ENCODE measurements at regions not wholly inside any gene's neighbourhood (a gene's known extent, or its start where the extent isn't known, plus 50 kb on each side); places are given as distances from the start of the nearest gene placed in this dataset.

DNA sequence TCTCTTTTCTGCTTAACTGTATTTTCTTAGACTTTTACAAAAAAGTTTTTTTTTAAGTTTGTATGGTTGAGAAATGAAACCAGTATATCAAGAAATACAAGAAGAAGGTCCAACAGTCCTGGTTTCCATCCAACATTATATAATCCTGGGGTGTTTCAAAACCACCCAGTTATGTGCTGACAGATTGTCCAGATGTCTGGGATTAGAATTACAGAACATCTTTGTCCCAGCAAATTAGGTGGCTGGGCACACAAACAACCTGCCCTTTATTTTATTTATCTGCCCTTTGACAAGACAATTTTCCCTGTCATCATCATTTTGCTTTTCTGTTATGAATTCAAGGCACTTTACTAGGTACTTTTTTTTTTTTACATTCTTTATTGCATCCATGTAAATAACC, 622.1 kb downstream of the PLPP3 start:
- FAIRE-seq (no peak), DNase-seq (ENCODE audit: insufficient read length) (no peak)
- TF ChIP-seq TAF1 (IDR thresholded peaks at IDR 0.05; ENCODE audit: borderline replicate concordance, low read depth, low read length) (no peak), POLR2A (IDR thresholded peaks at IDR 0.05; ENCODE audit: low read depth, low read length) (no peak), POLR2AphosphoS5 (IDR thresholded peaks at IDR 0.05; ENCODE audit: low read depth, low read length) (no peak)

DNA sequence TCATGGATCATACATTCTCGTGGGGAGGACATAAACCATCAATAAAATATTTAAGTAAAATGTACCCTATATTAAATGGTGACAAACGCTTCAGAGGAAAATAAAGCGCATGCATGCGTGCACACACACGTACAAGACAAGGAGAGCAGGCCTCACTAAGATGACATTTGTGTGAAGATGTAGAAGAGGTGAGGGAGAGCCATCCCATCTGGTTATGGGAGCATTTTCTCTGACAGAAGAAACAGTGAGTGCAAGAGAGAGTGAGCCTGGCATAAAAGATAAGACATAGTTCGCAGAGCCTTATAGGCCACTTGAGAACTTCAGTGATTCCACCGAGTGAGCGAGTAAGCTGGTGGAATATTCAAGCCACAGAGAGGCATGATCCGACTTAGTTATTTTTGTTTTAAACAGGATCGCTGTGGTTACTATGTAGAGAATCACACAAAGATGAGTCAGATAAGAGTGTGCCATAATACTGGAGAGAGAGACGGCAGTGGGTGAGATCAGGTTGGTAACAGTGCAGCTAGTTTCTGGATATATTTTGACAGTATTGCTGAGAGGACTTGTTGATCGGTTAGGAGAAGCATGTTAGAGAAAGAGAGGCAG, 624.2 kb downstream of the PLPP3 start:
- FAIRE-seq: no peak

DNA sequence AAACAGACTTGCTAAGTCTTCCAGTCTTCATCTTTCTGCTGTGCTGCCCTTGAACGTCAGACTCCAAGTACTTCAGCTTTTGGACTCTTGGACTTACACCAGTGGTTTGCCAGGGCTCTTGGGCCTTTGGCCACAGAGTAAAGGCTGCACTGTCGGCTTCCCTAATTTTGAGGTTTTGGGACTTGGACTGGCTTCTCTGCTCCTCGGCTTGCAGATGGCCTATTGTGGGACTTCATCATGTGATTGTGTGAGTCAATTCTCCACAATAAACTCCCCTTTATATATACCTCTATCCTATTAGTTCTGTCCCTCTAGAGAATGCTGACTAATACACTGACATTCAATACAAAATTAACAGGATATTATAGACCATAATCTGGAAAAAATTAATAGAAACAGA, 628.1 kb downstream of the PLPP3 start:
- FAIRE-seq: no peak
- TF ChIP-seq TAF1 (IDR thresholded peaks at IDR 0.05; ENCODE audit: borderline replicate concordance, low read depth, low read length) (no peak), POLR2A (IDR thresholded peaks at IDR 0.05; ENCODE audit: low read depth, low read length) (no peak), POLR2AphosphoS5 (IDR thresholded peaks at IDR 0.05; ENCODE audit: low read depth, low read length) (no peak)

More for the DNA sequence above, 624.2 kb downstream of the PLPP3 start:
- DNase-seq (ENCODE audit: insufficient read length): no peak
- TF ChIP-seq TAF1 (IDR thresholded peaks at IDR 0.05; ENCODE audit: borderline replicate concordance, low read depth, low read length) (no peak), POLR2A (IDR thresholded peaks at IDR 0.05; ENCODE audit: low read depth, low read length) (no peak), POLR2AphosphoS5 (IDR thresholded peaks at IDR 0.05; ENCODE audit: low read depth, low read length) (no peak)

DNA sequence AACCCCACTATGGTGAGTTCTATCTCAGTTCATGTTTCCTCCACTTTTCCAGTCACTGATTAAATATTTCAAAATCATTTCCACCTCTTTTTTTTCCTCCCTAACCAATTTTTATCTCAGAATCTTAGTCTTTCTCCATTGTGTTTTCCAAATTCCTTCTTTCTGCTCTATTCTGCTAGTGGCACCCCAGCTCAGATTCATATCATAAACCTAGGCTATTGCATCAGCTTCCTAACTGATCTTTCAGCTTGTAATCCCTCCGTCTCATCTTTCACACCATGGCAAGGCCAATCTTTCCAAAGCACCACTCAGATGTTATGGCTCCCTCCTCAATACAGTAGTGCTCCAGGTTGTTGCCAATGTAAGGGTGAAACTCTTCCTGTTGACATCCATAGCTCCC, 631.9 kb downstream of the PLPP3 start:
- FAIRE-seq (no peak), DNase-seq (ENCODE audit: insufficient read length) (no peak)
- no peak for TF ChIP-seq POLR2A (IDR thresholded peaks at IDR 0.05; ENCODE audit: low read depth, low read length)
- no peak for TF ChIP-seq TAF1 (IDR thresholded peaks at IDR 0.05; ENCODE audit: borderline replicate concordance, low read depth, low read length)
- TF ChIP-seq POLR2AphosphoS5 (IDR thresholded peaks at IDR 0.05; ENCODE audit: low read depth, low read length): no peak

More for the DNA sequence above, 628.1 kb downstream of the PLPP3 start:
- DNase-seq (ENCODE audit: insufficient read length): no peak

DNA sequence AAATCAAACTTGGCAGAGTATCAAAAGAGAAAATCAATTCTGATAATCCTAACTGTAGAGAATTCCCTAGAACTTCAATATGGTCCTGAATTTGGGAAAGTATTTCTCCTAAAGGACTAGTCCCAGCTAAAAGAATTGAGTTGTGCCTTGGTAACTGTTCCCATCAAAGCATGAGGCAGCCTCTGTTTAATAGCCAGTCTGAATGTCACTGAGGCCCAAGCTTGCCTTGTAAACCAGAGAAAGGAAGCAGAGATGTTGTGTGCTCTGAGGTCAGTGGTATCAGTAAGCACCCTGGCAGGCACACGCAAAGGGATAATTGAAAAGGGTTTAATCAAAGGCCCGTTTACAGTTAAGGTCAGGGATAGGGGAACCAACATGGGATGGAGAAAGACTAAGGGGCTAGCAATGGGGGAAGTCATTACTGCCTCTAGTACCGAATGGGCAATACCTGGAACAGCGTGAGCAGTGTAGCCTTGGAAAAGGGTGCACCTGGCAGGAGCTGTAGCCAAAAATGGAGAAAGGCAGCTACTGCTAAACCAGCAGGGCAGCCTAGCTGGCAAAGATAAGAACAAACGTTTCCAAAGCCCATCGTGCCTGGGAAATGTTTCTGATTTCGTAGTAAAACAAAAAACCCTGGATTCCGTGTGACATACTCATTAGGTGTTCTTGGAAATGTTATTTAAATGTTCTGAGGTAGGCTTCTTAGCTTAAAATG, 635.5 kb downstream of the PLPP3 start:
- TF ChIP-seq TAF1 (IDR thresholded peaks at IDR 0.05; ENCODE audit: borderline replicate concordance, low read depth, low read length): no peak
- TF ChIP-seq POLR2A (IDR thresholded peaks at IDR 0.05; ENCODE audit: low read depth, low read length): no peak
- TF ChIP-seq POLR2AphosphoS5 (IDR thresholded peaks at IDR 0.05; ENCODE audit: low read depth, low read length): no peak
- no peak for FAIRE-seq
- DNase-seq (ENCODE audit: insufficient read length): no peak

DNA sequence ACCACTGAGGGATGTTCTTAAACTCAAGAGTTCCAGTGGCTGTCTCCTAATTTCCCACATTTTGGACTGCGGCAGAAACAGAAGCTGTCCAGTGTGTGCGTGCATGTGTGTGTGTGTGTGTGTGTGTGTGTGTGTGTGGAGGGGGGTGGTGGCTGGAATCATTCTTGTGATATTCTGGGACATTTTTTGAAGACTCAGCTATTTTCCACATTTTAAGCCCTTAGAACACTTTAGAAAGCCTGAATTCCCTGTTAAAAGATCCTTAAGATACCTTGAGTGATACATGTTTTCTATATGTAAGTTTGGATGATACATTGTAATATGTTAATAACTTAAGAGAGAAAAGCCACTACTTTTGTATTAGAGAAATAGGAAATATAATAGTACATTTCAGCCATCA, 636.4 kb downstream of the PLPP3 start:
- TF ChIP-seq POLR2A (IDR thresholded peaks at IDR 0.05; ENCODE audit: low read depth, low read length) (no peak), POLR2AphosphoS5 (IDR thresholded peaks at IDR 0.05; ENCODE audit: low read depth, low read length) (no peak)
- no peak for DNase-seq (ENCODE audit: insufficient read length)
- no peak for FAIRE-seq

DNA sequence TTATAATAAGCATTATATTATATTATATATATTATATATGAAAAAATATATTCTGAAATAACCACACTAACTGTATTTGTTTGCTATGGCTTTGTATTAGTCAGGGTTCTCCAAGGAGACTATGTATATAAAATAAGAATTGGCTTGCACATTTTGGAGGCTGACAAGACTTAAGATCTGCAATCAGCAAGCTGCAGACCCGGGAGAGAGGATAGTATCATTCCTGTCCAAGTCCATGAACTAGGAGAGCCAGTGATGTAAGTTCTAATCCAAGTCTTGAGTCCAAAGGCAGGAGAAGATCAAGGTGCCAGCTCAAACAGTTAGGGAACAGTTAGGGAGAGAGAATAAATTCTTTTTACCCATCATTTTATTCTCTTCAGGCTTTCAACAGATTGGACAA, 639.5 kb downstream of the PLPP3 start:
- DNase-seq (ENCODE audit: insufficient read length): no peak
- TF ChIP-seq POLR2AphosphoS5 (IDR thresholded peaks at IDR 0.05; ENCODE audit: low read depth, low read length): no peak
- TF ChIP-seq POLR2A (IDR thresholded peaks at IDR 0.05; ENCODE audit: low read depth, low read length): no peak
- no peak for TF ChIP-seq TAF1 (IDR thresholded peaks at IDR 0.05; ENCODE audit: borderline replicate concordance, low read depth, low read length)
- FAIRE-seq: no peak

DNA sequence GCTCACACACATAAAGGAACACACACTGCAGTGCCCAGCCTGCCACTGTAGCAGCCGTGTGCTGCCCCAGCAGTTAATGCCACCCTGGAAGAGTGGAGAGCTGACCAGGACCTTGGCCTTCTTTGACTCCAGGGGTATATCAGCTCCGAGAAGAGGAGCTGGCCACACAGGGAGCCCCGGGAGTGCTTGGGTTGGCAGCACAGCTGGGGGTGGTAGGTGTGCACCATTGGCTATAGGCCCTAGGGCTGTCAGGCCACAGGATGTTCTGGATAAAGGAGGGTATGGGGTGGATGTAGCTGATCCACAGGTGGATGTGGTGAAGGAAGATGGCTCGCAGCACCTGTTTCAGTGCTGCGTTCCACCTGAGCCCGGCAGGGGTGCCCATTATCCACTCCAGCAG, 640.5 kb downstream of the PLPP3 start:
- no peak for FAIRE-seq

DNA sequence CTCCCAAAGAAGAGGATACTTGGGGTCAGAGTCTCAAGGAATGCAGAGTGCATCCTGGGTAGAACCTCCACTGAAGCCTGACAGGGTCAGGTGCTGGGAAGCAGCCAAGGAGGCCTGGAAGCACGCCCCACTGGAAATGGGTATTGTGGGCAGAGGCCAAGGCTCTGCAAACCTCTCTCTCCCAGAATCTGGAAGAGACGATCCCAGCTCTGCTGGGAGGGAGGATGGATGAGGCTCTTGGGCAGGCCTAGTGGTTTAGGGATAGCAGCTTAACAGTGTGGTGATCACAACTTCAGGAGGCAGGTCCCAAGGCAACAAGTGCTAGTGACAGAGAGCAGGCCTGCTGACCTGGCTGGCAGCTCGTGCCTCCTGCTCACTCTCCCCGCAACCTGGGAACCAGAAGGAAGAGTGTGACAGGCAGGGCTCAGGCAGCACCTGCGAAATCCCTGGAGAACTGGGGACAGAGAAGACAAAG, 641.0 kb downstream of the PLPP3 start:
- DNase-seq (ENCODE audit: insufficient read length) (no peak), FAIRE-seq (no peak)
- TF ChIP-seq TAF1 (IDR thresholded peaks at IDR 0.05; ENCODE audit: borderline replicate concordance, low read depth, low read length) (no peak), POLR2AphosphoS5 (IDR thresholded peaks at IDR 0.05; ENCODE audit: low read depth, low read length) (no peak), POLR2A (IDR thresholded peaks at IDR 0.05; ENCODE audit: low read depth, low read length) (no peak)

More for the DNA sequence above, 640.5 kb downstream of the PLPP3 start:
- TF ChIP-seq TAF1 (IDR thresholded peaks at IDR 0.05; ENCODE audit: borderline replicate concordance, low read depth, low read length) (no peak), POLR2A (IDR thresholded peaks at IDR 0.05; ENCODE audit: low read depth, low read length) (no peak), POLR2AphosphoS5 (IDR thresholded peaks at IDR 0.05; ENCODE audit: low read depth, low read length) (no peak)
- no peak for DNase-seq (ENCODE audit: insufficient read length)

DNA sequence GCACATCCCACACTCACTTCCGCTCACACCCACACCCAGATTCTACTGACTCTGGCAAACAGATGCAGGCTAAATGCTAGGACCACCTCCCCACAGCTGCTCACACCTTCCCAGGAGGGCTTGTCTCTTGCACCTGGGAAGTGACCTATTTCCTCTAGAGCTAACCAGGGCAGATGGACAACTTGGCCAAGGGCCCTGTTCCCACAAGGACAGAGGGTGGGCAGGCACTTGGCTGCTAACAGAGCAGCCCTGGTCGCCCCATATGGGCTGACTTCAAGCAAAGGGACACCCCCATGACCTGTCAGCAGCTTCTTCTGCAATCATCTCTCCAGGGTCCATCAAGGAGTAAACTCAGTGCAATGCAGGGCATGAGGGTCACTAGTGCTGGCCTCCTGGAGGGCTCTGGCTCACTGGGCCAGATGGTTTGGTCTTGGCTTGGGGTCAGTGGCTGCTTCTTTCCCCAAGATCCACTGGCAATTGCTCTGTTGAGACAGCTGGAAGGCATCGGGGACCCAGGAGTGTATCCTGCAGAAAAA, 641.5 kb downstream of the PLPP3 start:
- FAIRE-seq (no peak), DNase-seq (ENCODE audit: insufficient read length) (no peak)
- TF ChIP-seq POLR2AphosphoS5 (IDR thresholded peaks at IDR 0.05; ENCODE audit: low read depth, low read length): no peak

DNA sequence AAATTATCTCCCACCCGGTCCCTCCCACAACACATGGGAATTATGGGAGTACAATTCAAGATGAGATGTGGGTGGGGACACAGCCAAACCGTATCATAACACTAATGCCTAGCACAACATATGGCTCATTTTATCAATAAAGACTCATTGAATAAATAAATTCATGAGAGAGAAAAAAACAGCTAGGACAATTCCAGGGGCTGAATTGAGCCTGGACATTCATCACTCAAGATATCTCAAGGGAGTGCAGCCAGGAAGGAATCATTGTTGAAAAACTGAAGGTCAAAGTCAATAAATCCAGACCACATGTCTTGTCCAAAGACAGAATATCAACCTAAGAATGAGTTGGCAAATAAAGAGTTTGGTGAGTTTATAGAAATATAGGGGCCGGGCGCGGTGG, 644.1 kb downstream of the PLPP3 start:
- no peak for TF ChIP-seq POLR2A (IDR thresholded peaks at IDR 0.05; ENCODE audit: low read depth, low read length)
- no peak for TF ChIP-seq TAF1 (IDR thresholded peaks at IDR 0.05; ENCODE audit: borderline replicate concordance, low read depth, low read length)
- no peak for TF ChIP-seq POLR2AphosphoS5 (IDR thresholded peaks at IDR 0.05; ENCODE audit: low read depth, low read length)
- FAIRE-seq: no peak
- no peak for DNase-seq (ENCODE audit: insufficient read length)

DNA sequence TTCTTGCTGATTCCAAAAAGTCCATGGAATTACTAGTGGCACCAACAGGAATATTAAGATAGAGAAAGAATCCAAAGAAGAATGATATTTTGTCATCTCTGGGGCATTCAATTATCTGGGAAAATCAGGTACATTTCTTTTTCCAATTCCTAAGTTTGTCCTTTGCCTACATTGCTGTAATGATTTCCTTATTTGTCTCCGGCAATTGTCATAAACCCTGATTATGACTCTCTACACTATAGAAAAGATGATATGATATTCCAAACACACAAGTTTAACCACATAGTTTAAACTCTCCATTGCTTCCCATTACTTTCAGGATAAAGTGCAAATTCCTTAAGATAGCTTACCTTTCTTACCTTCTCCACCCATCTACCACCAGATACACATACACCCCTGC, 647.0 kb downstream of the PLPP3 start:
- TF ChIP-seq POLR2AphosphoS5 (IDR thresholded peaks at IDR 0.05; ENCODE audit: low read depth, low read length): no peak
- no peak for TF ChIP-seq TAF1 (IDR thresholded peaks at IDR 0.05; ENCODE audit: borderline replicate concordance, low read depth, low read length)
- TF ChIP-seq POLR2A (IDR thresholded peaks at IDR 0.05; ENCODE audit: low read depth, low read length): no peak
- no peak for FAIRE-seq

More for the DNA sequence above, 647.0 kb downstream of the PLPP3 start:
- no peak for DNase-seq (ENCODE audit: insufficient read length)
